ENCODE measurements at regions not wholly inside any gene's neighbourhood (a gene's known extent, or its start where the extent isn't known, plus 50 kb on each side); places are given as distances from the start of the nearest gene placed in this dataset.

DNA sequence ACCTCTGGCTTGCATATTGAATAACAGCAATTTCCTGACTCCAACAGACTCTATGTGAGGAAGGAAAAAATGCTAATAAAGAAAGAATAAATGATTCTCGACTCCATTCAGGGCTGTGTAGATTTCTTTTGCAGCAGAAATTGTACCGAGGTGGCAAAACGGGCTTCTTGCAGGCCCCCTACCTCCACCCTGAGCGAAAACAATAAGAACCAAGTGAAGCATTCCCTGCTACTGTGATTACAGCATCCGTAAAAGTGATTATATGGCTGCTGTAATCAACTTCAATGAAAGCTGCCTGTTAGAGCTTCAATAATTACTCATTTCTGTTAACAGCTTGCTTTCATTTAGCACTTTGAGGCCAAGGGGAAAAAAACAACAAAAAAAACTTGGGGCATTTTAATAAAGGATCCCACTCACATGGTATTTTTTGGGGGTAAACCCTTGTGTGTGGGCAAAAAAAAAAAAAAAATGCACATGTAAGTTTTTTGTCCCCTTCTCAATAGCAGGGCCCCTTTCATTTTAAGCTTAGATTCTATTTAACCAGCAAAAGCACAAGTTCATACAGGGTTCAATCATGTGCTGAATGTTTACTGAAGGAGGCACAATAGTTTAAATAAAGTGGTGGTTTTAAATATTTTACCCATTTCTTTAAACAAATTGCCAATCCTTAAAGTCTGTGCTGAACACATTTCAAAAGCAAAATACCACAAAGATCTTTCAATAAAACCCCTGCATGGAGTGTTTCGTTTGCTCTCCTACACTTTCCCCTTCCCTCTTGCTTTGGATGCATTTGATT lies 271.6 kb downstream of the LMO4 start:
- no peak for TF ChIP-seq CTCF (IDR thresholded peaks at IDR 0.05)

DNA sequence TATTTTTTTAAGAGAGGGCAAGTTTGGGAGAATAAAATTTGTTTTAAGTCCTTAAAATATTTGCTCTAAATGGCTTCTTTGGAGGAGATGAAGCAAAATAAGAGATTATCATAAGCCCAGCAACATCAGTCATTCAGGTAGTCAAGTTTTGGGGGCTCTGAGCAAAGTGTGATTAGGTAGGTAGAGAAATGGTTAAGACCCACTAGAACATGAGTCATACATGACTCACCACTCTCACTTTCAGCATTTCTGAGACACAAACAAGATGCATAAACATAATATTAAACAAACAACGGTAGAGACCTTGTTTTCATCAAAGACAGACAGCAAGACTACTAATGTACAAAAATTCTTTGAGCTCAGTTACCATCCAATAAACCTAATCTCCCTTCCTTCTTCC lies 272.2 kb downstream of the LMO4 start:
- TF ChIP-seq CTCF (IDR thresholded peaks at IDR 0.05), result no peak

GRCh38 chr1:87603626-87604025 lies 274.9 kb downstream of the LMO4 start:
- TF ChIP-seq CTCF (IDR thresholded peaks at IDR 0.05), result no peak

GRCh38 chr1:87612956-87613355 lies 284.3 kb downstream of the LMO4 start:
- no peak for TF ChIP-seq CTCF (IDR thresholded peaks at IDR 0.05)

GRCh38 chr1:87615491-87615890 lies 286.8 kb downstream of the LMO4 start:
- no peak for TF ChIP-seq CTCF (IDR thresholded peaks at IDR 0.05)

DNA sequence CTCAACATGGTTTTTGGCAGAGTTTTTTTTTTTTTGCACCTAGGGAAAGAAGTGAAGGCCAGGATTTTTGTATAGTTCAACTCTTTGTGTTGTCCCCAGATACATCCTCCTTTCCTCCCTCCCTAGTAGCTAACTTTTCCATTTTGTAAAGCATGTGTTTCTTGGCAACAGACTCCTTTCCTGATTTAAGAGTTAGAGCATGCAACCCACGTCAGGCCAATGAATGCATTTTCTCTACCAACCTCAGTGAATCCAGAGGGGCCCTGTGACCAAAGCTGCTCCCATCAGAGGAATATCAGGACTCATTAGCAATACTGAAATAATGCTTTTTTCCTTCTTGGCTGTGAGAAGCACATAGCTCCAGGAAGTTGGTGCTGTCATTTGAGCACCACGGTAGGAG lies 287.2 kb downstream of the LMO4 start:
- TF ChIP-seq CTCF (IDR thresholded peaks at IDR 0.05), result no peak

DNA sequence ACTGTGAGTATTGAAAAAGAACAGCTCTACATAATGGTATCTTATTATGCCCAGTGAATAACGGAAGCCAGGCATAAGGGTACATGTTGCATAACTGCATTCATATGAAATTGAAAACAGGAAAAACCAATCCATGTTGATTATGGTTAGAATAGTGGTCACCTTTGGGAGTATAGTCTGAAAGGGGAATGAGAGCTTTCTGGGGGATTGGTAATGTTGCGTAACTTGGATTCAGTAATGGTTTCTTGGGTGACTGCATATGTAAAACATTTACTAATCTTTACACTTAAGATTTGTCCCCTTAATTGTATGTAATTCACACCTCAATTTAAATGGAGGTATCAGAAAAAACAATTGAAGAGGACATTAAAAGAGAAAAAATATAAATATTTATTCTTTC lies 292.1 kb downstream of the LMO4 start:
- no peak for TF ChIP-seq CTCF (IDR thresholded peaks at IDR 0.05)

- TF ChIP-seq CTCF (IDR thresholded peaks at IDR 0.05), result no peak
Observed at GRCh38 chr1:87629673-87630072, 301.0 kb downstream of the LMO4 start.
